GM21360 (cell line): ENCODE measurements at regions not wholly inside any gene's neighbourhood (a gene's known extent, or its start where the extent isn't known, plus 50 kb on each side); places are given as distances from the start of the nearest gene placed in this dataset.

Experiments used
- ATAC-seq: cut with Tn5 transposase; IDR thresholded peaks from one replicate; pipeline ENCODE4 v1.9.1; 2021; ENCODE audit warnings: mild to moderate bottlenecking, moderate library complexity; ENCODE audit not compliant: unreplicated experiment

DNA sequence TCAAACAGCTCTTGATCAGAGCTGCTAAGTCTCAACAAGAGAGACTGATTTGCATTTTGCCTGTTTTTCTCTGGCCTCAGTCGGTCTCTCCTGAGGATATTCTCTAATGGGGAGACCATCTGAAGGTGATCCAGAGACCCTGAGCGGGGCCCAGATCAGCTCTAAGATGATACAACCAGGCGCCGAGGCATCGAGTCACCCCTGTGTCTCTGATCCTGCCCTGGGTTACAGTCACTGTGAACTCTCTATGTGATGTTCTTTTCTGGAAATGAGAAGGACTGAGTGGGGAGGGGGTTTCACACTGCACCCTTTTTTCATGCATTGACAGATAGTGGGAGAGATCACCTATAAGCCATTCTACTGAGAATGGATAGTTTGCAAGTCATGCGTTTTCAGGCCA, 247.6 kb upstream of the PWP1 start:
- no peak for ATAC-seq

DNA sequence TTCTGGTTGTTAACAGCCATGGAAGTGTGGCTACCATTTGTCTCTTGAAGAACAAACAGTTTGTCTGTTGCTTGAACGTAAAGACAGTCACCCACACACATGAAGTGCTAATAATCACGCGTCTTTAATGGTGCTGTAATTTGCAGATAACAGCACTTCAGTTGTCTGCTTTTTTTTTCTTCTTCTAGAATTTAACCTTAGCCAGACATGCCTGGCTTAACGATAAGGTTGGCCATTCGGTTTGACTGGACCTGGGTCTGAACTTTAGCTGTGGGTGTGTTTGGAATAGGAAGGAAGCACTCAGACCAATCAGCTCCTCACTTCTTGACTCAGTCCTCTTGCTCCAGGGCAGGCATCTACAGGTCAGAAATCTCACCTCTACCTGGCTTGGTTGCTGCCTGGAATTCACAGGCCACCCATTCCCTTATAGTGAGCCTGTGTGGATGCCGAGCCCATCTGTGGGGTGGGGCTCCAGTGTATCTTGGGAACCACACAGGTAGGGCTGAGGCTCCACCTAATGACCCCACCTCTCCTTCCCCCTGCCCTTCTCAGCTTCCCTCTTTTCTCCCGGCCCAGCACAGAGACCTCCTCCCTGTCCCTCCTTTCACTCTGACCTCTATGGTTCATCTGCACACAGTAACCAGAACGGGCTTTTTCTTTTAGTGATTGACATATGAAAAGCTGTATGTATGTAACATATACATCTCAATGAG, 246.4 kb upstream of the PWP1 start:
- ATAC-seq, result no peak

- no peak for ATAC-seq
Observed at GRCh38 chr12:107440606-107441005, 245.0 kb upstream of the PWP1 start.

DNA sequence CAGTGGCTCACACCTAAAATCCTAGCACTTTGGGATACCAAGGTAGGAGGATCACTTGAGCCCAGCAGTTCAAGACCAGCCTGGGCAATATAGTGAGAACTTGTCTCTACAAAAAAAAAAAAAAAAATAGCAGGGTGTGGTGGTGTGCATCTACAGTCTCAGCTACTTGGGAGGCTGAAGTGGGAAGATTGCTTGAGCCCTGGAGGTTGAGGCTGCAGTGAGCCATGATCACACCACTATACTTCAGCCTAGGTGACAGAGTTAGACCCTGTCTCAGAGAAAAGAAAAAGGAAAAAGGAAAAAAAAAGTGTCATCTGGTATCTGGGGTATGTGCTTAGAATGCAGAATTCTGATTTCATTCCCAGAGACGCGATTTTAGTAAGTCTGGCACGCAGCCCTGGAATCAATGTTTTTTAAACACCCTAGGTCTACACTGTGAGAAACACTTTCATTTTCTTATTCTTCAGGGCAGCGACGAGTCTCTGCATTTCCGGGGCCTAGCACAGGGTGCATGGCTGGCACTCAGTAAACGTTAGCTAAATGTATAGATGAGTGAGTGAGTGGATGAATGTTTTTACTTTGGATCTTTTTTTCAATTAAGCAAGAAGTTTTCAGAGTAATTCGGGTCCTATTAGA, 243.8 kb upstream of the PWP1 start:
- no peak for ATAC-seq

- ATAC-seq, result no peak
Observed at GRCh38 chr12:107442326-107442987, 243.1 kb upstream of the PWP1 start.

- ATAC-seq, result no peak
Observed at GRCh38 chr12:107443320-107444090, 242.1 kb upstream of the PWP1 start.

GRCh38 chr12:107444771-107445170, 240.8 kb upstream of the PWP1 start:
- ATAC-seq, result no peak

DNA sequence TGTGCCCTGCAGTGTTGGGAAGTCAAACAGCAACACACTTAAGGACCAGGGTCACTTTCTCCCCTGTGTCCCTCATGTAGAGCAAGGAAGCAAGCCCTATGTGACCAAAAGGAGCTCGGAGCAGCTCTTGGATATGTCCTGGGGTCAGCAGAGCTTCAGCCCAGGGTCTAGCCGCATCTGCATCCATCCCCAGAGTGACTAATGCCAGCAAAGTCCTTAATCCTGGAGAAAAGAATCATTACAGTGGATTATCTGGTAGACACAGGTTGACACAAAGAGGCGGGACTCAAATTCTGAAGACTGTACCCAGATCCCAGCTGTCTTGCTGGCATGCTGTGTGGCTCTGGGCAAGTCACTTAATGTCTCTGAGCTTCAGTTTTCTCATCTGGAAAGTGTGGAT, 239.1 kb upstream of the PWP1 start:
- no peak for ATAC-seq

GRCh38 chr12:107447336-107447735, 238.3 kb upstream of the PWP1 start:
- no peak for ATAC-seq

DNA sequence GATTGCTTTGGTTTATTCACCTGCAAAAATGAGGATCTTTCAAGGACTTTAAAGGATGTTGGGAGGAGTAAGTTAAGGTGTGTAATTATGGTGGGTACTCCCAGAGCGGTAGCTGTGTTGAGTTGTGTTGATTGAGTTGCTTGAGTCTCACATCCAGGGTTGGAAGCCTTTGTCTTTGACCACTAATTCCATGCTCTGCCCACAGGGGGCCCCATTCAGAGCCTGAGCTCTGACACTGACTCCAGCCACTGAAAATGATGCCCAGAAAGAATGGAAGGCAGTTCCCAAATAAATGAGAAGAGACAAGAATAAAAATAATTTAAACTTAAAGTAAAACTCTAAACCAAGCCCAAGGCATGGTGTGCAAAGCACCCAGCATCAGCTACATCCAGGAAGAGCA, 237.4 kb upstream of the PWP1 start:
- no peak for ATAC-seq

- ATAC-seq, result no peak
Observed at GRCh38 chr12:107449891-107450290, 235.7 kb upstream of the PWP1 start.

DNA sequence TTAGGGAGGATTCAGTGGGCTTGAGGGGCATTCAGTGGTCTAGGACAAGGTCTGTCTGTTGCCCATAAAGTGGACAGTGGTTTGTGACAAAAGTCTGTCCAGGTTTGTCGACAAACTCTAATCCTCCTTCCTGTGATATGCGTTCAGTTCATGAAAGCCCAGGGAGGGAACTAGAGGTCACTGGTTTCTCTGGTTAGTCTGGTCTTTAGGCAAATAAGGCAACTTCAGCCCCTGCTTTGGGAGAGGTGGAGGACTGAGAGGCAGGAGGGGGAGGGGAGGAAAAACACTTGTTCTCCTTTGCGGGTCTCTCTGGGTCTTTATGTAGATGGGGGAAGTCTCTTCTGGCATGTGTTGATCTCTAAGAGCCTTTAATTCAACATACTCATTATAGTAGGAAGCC, 235.1 kb upstream of the PWP1 start:
- ATAC-seq, result no peak

DNA sequence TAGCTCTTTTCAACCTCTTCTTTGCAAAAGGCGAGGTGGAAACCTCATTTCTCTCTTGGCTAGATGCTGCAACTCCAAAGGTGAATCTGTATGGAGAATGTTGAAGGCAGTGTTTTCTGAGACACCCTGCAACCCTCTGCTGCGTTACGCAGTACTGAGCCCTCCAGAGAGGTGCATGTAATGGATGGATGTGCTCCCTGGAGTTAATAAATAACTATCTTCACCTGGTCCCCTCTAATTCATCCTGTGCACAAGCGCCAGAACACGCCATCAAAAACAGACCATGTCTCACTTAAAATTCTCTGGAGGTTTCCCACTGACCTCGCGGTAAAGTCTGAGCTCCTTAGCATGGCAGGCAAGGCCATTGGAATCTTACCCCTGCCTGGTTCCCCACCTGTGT, 234.4 kb upstream of the PWP1 start:
- no peak for ATAC-seq

DNA sequence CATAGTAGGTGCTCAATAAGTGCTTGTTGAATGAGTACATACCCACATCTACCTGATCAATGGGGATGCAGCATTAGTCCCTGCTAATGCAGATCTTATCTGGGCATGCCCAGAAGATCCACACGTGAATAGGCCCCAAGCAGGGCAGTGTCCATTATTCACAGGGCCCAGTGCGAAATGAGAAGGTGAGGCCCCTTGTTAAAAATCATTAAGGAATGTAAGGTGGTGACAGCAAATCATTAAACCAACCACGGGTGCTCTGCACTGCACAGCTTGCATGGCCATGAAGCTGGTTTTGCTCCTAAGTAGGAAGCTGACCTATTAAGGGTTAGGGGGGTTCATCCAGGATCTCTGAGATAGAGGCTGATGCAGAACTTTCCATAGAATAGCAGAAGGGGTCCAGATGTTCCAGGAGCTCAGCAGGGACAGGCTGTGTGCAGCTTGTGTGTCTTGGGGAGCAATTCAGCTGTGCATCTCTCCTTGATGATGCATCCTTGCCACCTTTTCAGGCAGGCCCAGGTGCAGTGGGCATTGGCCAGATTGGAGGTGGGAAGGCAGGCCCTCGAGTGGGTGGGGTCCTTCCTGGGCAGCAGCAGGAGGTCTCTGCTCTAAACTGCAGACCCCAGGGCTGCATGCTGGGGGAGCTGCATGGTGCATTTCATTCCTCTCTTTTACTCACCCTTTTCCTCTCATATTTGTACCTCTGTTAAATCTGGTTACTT, 231.3 kb upstream of the PWP1 start:
- no peak for ATAC-seq

- ATAC-seq, result no peak
Observed at GRCh38 chr12:107457362-107457935, 228.2 kb upstream of the PWP1 start.

DNA sequence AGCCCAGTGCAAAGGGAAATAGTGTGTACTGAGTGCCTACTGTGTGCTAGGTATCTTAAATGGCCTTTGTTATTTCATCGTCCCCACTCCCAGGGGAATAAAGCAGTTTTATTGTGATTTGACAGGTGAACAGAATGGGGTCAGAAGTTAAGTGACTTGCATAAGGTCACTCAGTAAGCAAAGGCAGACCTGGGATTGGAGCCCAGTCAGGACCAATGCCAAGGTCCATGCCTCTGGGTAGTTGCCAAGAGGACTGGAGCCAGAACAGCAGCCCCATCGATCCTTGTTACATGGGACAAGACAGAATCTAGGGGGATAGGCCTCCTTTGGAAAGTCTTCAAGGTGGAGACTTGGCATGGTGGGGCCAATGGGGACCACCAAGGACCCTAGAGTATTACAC, 227.4 kb upstream of the PWP1 start:
- no peak for ATAC-seq

DNA sequence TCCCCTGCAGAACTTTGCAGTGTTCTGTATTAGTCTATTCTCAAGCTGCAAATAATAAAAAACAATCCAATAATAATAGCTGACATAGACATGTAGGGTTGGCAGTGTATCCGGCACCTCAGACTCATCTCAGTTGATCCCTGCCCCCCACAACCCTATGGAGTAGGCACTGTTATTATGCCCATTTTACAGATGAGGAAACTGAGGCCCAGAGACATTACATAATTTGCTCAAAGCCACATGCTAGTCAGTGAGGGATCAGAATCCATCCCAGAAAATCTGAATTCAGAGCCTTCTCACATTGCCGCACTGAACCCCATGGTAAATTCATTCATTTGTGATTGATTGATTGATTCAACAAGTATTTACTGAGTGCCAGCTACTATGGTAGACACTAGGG, 226.6 kb upstream of the PWP1 start:
- no peak for ATAC-seq

DNA sequence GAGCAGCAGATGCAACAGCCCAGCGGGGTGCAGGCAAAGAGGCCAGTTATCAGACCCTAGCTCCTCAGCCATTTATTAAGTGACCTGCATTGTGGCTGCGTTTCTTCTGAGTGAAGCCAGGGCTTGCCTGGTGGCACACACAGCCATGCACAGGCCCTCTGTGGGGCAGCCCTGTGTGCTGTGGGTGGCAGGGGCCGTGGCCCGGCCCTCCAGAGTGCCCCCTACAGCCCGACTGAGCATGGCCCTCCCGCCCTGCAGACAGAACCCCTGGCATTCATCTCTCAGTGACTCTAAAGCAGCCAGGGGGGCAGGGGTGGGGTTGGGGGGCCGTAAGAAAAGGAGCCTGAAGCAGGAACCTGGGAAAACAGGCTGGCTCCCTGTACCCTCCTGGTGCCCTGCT, 226.0 kb upstream of the PWP1 start:
- ATAC-seq, result no peak

GRCh38 chr12:107461222-107461975, 224.2 kb upstream of the PWP1 start:
- ATAC-seq, result no peak
